ENCODE measurements at regions not wholly inside any gene's neighbourhood (a gene's known extent, or its start where the extent isn't known, plus 50 kb on each side); places are given as distances from the start of the nearest gene placed in this dataset.

DNA sequence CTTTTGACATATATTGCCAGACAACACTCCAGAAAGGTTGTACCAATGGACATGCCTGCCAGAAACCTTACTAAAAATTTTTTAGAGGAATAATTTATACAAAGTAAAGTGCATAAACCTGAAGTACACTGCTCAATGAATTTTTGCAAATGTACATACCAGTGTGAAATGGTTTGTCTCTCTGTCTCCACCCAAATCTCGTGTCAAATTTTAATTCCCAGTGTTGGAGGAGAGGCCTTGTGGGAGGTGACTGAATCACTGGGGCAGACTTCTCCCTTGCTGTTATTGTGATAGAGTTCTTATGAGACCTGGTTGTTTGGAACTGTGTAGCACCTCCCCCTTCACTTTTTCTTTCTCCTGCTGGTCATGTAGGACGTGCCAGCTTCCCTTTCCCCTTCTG, 168.8 kb downstream of the RWDD3 start:
- ATAC-seq = no peak
- Mint-ChIP-seq H3K9me3 (peaks cover 5 to 10% of the 10 kb centered on the region in 2 donors), H3K27ac (no peak overlapping the region)

DNA sequence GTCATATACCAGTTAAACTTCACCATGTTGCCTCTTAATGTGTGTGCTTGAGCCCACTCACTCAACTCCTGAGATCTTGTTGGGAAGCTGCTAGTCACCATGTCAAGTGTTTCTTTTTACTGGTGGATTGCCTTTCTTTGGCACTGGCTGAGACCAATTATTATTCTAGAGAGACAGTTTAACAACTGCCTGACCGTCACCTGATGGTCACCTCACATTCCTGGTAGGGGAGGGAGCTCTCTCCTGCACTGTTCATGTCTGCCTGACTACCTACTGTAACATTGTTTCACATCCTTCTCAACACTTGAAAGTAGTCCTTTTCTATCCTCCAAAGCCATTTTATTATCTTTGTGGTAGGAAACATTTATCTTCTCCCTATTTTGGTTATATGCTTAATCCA, 172.3 kb downstream of the RWDD3 start:
- Mint-ChIP-seq H3K9me3 (peaks cover 5 to 10% of the 10 kb centered on the region in 2 donors), H3K36me3 (no peaks in the 10 kb centered on the region), H3K27ac (no peak overlapping the region)
- no peak for ATAC-seq
- no peak for DNase-seq (ENCODE audit: low spot score in 2 of 2)

More for the DNA sequence above, 168.8 kb downstream of the RWDD3 start:
- no peaks in the 10 kb centered on the region for H3K36me3 Mint-ChIP-seq
- DNase-seq (ENCODE audit: low spot score in 2 of 2) = no peak

DNA sequence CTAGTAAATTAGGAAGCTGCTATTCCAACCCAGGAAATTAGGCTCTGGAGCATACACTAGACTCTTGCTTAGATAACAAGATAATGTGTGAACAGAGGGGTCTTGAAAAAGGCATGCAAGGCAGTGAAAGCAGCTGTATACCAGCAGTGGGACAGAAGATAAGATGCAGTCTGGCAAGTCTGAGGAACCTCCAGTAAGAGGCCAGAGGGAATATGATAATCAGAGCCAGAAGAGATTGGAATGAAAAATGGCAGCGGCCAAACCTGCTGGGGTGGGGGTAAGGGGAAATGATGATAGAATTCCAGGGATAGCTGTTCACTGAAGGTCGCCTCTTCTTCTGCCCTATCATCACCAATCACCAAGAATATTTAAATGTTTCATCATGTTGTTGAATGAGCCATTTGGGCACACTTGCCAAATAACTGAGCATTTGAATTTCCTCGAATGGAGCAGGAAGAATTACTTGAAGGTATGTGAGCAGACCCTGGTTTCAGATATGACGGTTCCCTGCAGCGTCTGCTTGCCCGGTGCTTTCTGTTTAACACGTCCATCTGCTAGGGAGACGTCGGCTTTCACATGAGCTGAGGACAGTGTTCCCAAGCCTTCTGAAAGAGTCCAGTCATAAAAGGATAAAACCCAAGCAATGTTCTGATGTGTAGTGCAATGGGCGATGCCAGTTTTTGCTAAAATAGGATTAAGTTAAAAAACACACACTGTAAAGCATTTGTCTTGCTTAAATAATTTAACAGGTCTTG, 173.3 kb downstream of the RWDD3 start:
- Mint-ChIP-seq H3K27ac (no peak overlapping the region), H3K36me3 (no peaks in the 10 kb centered on the region), H3K9me3 (peaks cover 5 to 10% of the 10 kb centered on the region in 2 donors)
- ATAC-seq (no peak), DNase-seq (ENCODE audit: low spot score in 2 of 2) (no peak)

DNA sequence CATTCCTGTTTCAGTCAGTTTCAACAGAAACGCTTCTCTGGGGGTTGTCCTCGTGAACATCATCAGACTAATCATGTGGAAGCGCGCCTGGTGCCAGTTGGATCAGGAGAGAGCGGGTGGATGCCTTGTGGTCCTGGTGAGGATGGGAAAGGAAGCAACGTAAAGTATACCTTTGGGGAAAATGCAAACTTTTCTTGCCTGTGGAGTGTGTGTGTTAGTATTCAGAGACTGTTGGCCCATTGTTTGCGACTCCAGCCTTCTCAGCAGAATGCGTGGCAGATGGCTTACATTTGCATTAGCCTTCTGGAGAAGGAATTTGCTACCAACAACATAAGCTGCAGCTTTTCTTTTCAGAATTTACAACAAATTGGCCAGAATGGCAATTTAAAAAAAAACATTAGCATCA, 173.9 kb downstream of the RWDD3 start:
- no peak for DNase-seq (ENCODE audit: low spot score in 2 of 2)
- H3K9me3 Mint-ChIP-seq = peaks cover 5 to 9% of the 10 kb centered on the region in 2 donors
- H3K36me3 Mint-ChIP-seq = no peaks in the 10 kb centered on the region
- no peak for ATAC-seq
- H3K27ac Mint-ChIP-seq = no peak overlapping the region

DNA sequence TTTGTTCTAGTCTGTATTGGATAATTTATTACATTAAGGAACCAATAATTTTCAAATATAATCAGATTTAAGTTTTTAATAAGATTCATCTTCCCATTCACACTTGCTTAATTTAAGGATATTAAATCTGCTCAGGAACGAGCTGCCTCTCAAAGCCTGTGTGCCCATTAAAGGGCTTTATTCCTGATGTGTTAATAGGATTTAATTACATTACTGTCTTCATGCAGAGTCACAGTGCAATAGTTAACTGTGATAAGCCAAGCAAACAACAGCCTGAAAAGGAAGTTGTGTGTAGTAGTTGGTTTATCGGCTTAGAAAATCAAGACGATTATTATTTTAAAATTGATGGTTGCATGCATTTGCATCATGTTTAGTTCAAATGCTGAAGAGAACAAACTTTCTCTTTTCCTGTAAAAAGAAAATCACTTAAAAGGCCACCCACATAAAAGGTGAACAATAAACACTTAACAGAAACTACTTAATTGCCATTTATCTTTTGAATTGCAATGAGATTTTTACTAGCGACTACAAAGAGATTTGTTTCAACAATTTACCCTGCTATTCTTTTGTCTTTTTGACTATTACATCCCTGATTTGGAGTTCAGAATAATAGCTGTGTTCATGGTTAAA, 174.6 kb downstream of the RWDD3 start:
- H3K27ac Mint-ChIP-seq = no peak overlapping the region
- DNase-seq (ENCODE audit: low spot score in 2 of 2) (no peak), ATAC-seq (no peak)
- H3K36me3 Mint-ChIP-seq = no peaks in the 10 kb centered on the region
- peaks cover under 1 to 2% of the 10 kb centered on the region in 2 donors for H3K9me3 Mint-ChIP-seq

DNA sequence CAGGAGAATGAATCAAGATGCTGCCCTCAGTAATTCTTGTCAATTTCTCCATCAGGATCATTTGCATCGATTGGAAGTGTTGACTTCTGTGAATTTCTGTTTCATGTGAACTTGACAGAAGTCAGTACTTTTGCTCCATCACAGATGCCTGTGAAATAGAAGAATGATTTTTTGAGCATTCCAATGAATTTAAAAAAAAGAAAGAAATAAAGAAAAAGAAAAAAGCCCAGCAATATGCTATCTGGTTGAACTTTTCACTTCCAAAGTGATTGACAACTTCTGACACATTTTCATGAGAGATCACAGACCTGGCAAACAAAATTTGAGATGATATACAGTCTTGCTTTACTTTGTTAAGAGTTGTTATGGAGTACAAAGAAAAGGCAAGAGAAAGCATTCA, 175.3 kb downstream of the RWDD3 start:
- DNase-seq (ENCODE audit: low spot score in 2 of 2) (no peak), ATAC-seq (no peak)
- Mint-ChIP-seq H3K27ac (no peak overlapping the region), H3K9me3 (no peaks in the 10 kb centered on the region), H3K36me3 (no peaks in the 10 kb centered on the region)

DNA sequence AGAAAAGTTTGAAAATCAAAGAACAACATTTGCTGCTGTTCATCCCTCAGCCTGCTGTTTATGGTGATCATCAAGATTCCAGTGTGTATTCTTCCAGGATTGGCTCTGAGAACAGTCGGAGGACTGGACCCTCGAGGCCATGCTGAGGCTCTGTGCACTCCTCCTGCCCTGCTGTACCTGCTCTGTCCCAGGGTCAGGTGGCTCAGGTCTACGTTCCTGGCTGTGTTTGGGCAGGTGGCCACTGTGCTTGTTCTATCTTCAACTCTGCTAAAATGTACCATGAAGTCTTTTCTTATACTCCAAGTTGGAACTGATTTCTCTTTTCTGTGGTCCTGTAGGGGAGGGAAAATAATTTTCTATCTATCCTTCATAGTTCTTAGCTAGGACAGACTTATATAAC, 175.9 kb downstream of the RWDD3 start:
- Mint-ChIP-seq H3K27ac (no peak overlapping the region), H3K36me3 (no peaks in the 10 kb centered on the region), H3K9me3 (peaks cover 0 to under 1% of the 10 kb centered on the region in 2 donors)
- ATAC-seq = no peak
- no peak for DNase-seq (ENCODE audit: low spot score in 2 of 2)

DNA sequence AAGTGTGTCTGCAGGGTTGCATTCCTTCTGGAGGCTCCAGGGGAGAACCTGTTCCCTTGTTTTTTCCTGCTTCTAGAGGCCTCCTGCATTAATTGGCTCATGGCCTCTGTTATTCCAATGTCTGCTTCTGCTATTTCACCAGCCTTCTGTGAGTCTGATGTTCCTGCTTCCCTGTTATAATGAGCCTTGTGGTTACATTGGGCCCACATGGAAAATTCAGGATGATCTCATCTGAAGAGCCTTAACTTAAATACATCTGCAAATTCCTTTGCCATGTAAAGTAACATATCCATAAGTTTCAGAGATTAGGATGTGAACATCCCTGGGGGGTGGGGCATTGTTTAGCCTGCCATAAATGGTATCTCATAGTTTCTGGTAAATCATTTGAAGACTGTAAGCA, 181.1 kb downstream of the RWDD3 start:
- no peak overlapping the region for H3K27ac Mint-ChIP-seq
- H3K9me3 Mint-ChIP-seq = peaks cover 0 to 8% of the 10 kb centered on the region in 2 donors
- DNase-seq (ENCODE audit: low spot score in 2 of 2) = no peak
- no peaks in the 10 kb centered on the region for H3K36me3 Mint-ChIP-seq
- ATAC-seq = no peak

DNA sequence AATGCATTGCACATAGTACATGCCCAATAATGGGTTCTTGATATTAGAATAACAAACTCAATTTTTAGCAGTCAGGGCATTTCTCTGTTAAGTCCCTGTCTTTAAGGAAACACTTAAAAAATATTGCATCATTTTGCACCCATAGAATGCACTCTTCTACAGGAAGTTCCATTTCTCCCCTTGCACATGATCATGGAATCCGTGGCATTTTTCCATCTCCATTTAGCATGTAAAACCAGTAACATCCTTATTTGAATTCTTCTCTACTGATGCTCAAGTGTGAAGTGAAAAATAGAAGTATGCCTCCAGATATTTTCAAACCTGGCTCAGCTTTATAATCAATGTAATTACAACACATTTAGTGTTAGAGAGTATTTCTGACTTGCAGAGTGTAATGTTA, 192.8 kb downstream of the RWDD3 start:
- DNase-seq (ENCODE audit: low spot score in 2 of 2) (no peak), ATAC-seq (no peak)
- no peak overlapping the region for H3K27ac Mint-ChIP-seq
- H3K9me3 Mint-ChIP-seq = peaks cover 0 to 8% of the 10 kb centered on the region in 2 donors
- H3K36me3 Mint-ChIP-seq = no peaks in the 10 kb centered on the region

DNA sequence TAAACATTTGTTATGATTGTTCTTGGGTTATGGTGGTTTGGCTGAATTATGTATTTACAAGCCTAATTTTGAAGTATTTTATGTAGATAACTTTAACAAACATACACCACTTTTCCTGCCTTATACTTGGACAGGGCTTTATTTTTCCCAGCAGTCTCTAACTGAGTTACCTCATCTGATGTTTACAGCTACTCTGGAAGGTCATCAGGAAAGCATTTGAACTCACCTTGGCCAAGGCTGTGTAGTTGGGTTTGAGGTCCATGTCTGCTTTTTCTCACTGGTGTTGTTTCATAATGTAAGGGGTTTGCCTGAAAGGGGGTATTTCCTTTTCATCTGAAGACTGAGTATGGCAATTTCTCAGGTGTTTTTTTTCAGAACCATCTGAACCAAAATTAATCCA, 193.5 kb downstream of the RWDD3 start:
- ATAC-seq (no peak), DNase-seq (ENCODE audit: low spot score in 2 of 2) (no peak)
- Mint-ChIP-seq H3K36me3 (no peaks in the 10 kb centered on the region), H3K27ac (no peak overlapping the region), H3K9me3 (peaks cover 0 to 8% of the 10 kb centered on the region in 2 donors)

DNA sequence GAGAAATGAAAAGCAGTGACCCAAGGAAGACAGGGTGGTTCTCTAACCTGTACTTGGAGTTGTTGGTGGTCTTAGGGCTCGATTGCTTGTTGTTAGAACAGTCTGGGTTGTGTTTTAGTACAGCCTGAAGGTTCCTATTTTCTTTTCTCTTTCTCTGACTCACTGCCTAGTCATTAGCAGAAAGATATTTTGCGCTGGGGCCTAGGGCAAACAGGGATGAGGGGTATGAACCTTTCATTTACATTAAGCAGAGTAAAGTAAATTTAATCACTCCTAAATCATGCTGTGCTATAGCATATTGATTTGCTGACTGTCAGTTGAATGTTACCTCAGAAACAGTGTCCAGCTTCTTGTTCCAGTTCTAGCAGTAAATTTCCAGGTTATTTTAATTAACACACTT, 197.2 kb downstream of the RWDD3 start:
- ATAC-seq (no peak), DNase-seq (ENCODE audit: low spot score in 2 of 2) (no peak)
- H3K27ac Mint-ChIP-seq = no peak overlapping the region
- H3K36me3 Mint-ChIP-seq = no peaks in the 10 kb centered on the region
- peaks cover 3 to 5% of the 10 kb centered on the region in 2 donors for H3K9me3 Mint-ChIP-seq

DNA sequence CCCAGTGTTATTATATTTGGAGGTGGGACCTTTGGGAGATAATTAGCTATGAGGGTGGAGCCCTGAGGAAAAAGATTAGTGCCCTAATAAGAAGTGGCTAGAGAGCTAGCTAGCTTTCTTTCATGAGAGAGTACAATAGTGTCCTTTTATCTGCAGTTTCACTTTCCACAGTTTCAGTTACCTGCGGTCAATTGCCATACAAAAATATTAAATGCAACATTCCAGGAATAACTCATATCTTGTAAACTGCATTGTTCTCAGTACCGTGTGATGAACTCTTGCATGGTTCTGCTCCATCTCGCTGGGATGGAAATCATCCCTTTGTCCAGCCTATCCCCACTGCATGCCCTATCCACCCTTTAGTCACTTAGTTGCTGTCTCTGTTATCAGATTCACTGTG, 201.6 kb downstream of the RWDD3 start:
- no peaks in the 10 kb centered on the region for H3K36me3 Mint-ChIP-seq
- peaks cover 3 to 5% of the 10 kb centered on the region in 2 donors for H3K9me3 Mint-ChIP-seq
- no peak overlapping the region for H3K27ac Mint-ChIP-seq
- ATAC-seq (no peak), DNase-seq (ENCODE audit: low spot score in 2 of 2) (no peak)

DNA sequence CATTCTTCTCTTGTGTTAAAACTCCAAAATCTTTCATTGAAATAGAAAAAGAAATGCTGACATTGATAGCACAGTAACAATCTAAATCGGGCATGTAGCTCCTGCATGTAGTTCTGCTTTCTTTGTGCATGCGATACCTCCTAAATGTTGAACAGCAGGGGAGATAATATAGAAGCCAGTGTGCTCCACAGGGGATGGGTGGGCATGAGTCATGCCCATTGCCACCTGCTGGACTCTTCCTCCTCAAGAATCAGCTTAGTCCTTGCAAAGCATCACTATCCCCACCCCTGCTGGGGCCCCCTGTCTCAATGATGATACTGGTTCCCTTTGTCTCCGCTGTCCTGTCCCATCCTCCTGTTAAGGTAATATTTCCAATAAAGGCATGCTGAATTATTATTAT, 203.0 kb downstream of the RWDD3 start:
- no peak for DNase-seq (ENCODE audit: low spot score in 2 of 2)
- H3K36me3 Mint-ChIP-seq = no peaks in the 10 kb centered on the region
- ATAC-seq = no peak
- H3K9me3 Mint-ChIP-seq = peaks cover 3 to 10% of the 10 kb centered on the region in 2 donors
- H3K27ac Mint-ChIP-seq = no peak overlapping the region

DNA sequence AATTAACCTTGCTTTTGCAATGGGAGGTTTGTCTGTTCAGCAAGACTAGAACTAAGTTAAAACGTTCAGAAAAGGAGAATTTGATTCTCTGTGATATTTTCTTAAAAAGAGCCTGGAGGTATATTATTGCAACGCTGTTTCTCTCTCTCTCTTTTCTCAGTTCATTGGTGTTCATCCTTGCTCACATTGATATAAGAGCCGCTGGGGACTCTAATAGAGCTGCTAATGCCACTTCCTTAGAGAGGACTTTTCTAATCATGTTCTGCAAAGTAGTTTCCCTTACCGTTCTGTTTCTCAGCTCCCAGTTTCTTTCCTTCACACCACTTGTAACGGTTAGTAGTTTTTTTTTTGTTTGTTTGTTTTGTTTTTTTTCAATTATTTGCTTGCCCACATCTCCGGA, 203.8 kb downstream of the RWDD3 start:
- DNase-seq (ENCODE audit: low spot score in 2 of 2) = no peak
- Mint-ChIP-seq H3K27ac (no peak overlapping the region), H3K36me3 (no peaks in the 10 kb centered on the region), H3K9me3 (peaks cover 3 to 10% of the 10 kb centered on the region in 2 donors)
- ATAC-seq = no peak

DNA sequence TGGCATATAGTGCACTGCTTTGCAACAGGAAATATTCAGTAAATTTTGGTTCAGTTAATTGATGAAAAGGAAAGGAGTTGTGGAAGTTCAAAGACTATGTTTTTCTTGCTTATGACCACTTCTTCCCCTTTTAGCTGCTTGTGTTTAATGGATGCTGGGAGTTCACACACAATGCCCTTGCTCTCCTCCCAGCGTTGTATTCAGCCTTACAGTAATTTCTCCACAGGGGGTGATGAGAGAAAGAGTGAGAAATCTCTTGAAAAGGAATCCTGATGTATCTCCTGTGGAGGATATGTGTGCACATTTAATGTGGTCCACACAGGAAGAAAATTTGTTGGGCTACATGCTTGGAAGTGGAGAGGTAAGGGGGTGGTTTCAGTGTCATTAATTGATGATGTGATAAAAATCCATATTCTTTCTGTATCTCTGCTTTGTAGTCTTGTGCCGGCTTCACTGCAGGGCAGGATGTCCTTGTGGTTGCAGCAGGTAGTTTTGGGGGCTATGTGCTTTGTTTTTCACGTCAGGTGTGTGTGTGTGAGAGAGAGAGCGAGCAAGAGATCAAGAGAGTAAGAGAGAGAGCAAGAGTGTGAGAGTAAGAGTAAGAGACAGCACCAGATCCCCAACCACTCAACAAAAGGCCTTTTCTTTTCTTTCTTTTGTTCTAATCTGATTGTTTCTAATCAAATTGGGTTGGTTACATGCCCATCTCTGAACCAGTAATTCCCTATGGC, 204.4 kb downstream of the RWDD3 start:
- no peak for DNase-seq (ENCODE audit: low spot score in 2 of 2)
- no peaks in the 10 kb centered on the region for H3K36me3 Mint-ChIP-seq
- no peak overlapping the region for H3K27ac Mint-ChIP-seq
- ATAC-seq = no peak
- H3K9me3 Mint-ChIP-seq = peaks cover 3 to 10% of the 10 kb centered on the region in 2 donors

DNA sequence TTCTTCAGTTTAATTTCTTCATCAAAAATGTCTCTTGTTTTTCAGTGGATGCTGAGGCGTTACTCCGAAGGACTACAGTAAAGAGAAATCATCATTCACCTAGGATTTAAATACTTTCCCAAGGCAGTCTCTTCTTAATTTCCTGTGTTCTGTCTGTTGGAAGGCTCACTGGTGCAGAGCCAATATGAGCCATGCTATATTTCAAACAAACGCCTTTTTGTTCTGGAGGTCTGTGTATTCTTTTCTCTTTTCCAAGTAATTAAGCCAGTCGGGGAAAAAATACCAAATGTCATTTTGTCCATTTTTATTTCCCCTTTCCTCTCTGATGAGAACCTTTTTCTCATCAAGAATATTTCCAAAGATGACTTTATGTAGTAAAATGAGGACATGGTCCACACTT, 206.5 kb downstream of the RWDD3 start:
- H3K9me3 Mint-ChIP-seq = peaks cover 0 to 4% of the 10 kb centered on the region in 2 donors
- H3K36me3 Mint-ChIP-seq = no peaks in the 10 kb centered on the region
- no peak for ATAC-seq
- DNase-seq (ENCODE audit: low spot score in 2 of 2) = no peak
- no peak overlapping the region for H3K27ac Mint-ChIP-seq

DNA sequence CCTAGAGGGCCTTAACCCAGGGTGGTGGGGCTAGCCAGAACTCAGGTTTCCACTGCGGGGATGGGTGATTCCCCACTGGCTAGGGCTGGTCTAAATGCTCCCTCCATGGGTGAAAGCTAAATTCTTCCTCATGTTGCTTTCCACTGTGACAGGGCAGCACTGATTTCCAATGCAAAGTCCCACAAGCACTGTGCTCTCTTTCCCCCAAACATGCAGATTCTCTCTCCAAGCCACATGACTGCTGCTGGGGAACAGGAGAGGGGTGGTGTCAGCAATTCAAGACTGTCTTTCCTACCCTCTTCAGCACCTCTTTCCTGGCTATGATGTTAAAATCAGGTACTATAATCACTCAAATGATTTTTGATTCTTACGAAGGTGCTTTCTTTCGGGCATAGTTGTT, 215.5 kb downstream of the RWDD3 start:
- peaks cover 0 to 8% of the 10 kb centered on the region in 2 donors for H3K36me3 Mint-ChIP-seq
- ATAC-seq = no peak
- H3K9me3 Mint-ChIP-seq = peaks cover 10 to 18% of the 10 kb centered on the region in 2 donors
- H3K27ac Mint-ChIP-seq = no peak overlapping the region
- no peak for DNase-seq (ENCODE audit: low spot score in 2 of 2)

Data from activated naive CD4-positive, alpha-beta T cell treated with anti-CD3 and anti-CD28 coated beads, Interleukin-2, amount 50 U/mL, for 72 hours (primary cell).